BLaER1 treated with 17β-estradiol and CSF1 and Interleukin-3, amounts not matched to agents 10 nM and 100 nM (cell line): ENCODE measurements at regions not wholly inside any gene's neighbourhood (a gene's known extent, or its start where the extent isn't known, plus 50 kb on each side); places are given as distances from the start of the nearest gene placed in this dataset.

Experiments
- H3K27ac ChIP-seq, 11 experiments: shearing (Covaris generic); formaldehyde crosslinking; 2 replicates each; pipeline ENCODE4 v1.8.1; 2022
- H3K27me3 ChIP-seq, 11 experiments: shearing (Covaris generic); formaldehyde crosslinking; 2 replicates each; pipeline ENCODE4 v1.8.1; 2022
- H3K36me3 ChIP-seq, 11 experiments: shearing (Covaris generic); formaldehyde crosslinking; 2 replicates each; pipeline ENCODE4 v1.8.1; 2022
- H3K4me1 ChIP-seq, 10 experiments: shearing (Covaris generic); formaldehyde crosslinking; 2 replicates each; pipeline ENCODE4 v1.8.1; 2022
- H3K4me2 ChIP-seq, 11 experiments: shearing (Covaris generic); formaldehyde crosslinking; 2 replicates each; pipeline ENCODE4 v1.8.1; 2022
- H3K4me3 ChIP-seq, 10 experiments: shearing (Covaris generic); formaldehyde crosslinking; 2 replicates each; pipeline ENCODE4 v1.8.1; 2022
- H3K9ac ChIP-seq, 11 experiments: shearing (Covaris generic); formaldehyde crosslinking; 2 replicates each; pipeline ENCODE4 v1.8.1; 2022
- H3K9me3 ChIP-seq, 11 experiments: shearing (Covaris generic); formaldehyde crosslinking; replicated peaks in 1 of 11; 2 replicates each; pipeline ENCODE4 v1.8.1; 2022
- H4K20me1 ChIP-seq, 11 experiments: shearing (Covaris generic); formaldehyde crosslinking; 2 replicates each; pipeline ENCODE4 v1.8.1; 2022
- Cebpa-rat ChIP-seq, 11 experiments: shearing (Covaris generic); IDR thresholded peaks; 2 replicates each; pipeline ENCODE4 v1.8.1; 2022

DNA sequence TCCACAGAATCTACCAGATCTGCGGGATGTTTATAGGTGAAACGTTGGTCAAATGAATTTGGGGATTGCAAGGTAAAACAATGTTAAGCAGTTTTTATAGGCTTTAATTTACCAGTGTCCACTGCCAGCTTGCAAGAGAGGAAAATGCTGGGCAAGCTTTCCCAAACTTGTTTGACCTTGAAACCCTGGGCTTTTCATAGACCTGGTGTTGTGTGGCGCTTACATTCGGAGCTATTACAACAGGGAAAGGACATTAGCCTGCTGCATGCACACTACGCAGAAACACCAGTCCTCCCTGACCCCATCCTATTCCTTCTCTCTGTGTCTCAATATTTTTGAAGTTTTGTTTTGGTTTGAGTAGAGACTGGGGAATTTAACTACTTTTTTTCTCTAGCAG lies 59.6 kb upstream of the AGPS start:
- peak overlapping the region in 8 of 11 experiments; percentile 15 to 43 (median 32); a peak in 14 of 22 replicates for H3K27ac ChIP-seq
- H3K4me1 ChIP-seq = peaks cover 0 to 38% (median 11%) of the 10 kb centered on the region in 10 experiments; a peak in 14 of 20 replicates
- peaks cover 0 to 7% (median 0%) of the 10 kb centered on the region in 11 experiments; a peak in 1 of 22 replicates for H3K9me3 ChIP-seq
- peak overlapping the region in 1 of 11 experiments; percentile 0; a peak in 2 of 22 replicates for H3K9ac ChIP-seq
- no peak for TF ChIP-seq Cebpa-rat (IDR thresholded peaks at IDR 0.05)
- no peaks in the 10 kb centered on the region for H3K27me3 ChIP-seq
- 0 out of 22 replicates have a peak, but pooled peaks cover 0 to 14% (median 0%) of the 10 kb centered on the region in 11 experiments for H3K36me3 ChIP-seq
- no peak overlapping the region for H3K4me3 ChIP-seq
- H3K4me2 ChIP-seq = no peak overlapping the region
- no peaks in the 10 kb centered on the region for H4K20me1 ChIP-seq

DNA sequence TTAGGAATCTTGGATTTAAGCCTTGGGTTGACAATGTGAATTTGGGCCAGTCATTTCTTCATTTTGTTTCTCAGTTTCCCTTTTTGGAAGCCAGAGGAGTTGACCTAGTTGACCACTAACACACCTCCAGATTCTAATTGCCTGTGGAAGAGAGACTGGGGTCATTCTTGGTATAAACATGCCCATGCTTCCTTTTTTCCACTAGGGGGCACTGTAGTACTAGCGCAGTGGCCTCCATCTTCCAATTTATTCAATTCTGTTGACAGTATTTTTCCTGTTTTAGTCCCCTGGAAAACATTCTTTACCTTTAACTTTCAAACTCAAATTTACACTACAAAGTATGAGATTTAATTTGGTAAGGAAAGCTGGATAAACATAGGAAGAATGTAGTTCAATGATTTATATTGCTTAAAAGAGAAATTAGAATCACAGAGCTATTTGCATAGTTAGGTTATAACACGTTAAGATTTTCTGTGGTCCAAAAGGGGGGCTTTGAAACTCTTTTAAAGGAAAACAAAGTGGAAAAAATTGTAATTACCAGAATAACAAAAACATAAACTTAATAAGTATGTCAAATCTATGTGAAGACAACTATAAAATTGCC lies 57.5 kb upstream of the AGPS start:
- no peaks in the 10 kb centered on the region for H3K27me3 ChIP-seq
- H3K4me2 ChIP-seq = no peak overlapping the region
- no peaks in the 10 kb centered on the region for H4K20me1 ChIP-seq
- H3K27ac ChIP-seq = no peak overlapping the region
- 0 out of 22 replicates have a peak, but pooled peaks cover 0 to 14% (median 0%) of the 10 kb centered on the region in 11 experiments for H3K36me3 ChIP-seq
- H3K4me1 ChIP-seq = peaks cover 0 to 19% (median 5%) of the 10 kb centered on the region in 10 experiments; a peak in 10 of 20 replicates
- no peaks in the 10 kb centered on the region for H3K9me3 ChIP-seq
- no peak for TF ChIP-seq Cebpa-rat (IDR thresholded peaks at IDR 0.05)
- H3K9ac ChIP-seq = no peak overlapping the region
- H3K4me3 ChIP-seq = no peak overlapping the region

DNA sequence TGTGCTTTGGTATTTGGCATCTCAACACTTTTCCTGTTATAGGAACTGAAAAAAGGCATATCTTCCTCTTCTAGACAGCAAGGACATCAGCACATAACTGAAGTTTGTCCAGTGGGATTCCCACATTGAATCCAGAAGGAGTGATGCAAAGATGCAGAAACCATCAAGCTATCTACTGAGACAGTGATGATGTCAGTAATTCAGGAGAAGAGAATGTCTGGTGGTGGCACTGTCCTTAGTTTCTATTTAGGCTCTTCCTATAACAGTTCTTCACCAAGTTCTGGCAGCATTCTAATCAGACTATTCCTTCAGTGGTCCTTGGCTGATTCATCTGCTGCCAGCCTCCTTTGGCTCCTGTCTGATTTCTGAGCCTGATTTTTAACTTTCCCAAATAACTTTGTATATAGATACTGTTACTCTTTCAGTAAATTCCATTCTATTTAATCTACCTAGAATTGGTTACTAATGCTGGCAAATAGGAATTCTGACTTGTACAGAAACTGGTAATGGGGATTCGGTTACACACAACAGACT lies 56.6 kb upstream of the AGPS start:
- H3K27me3 ChIP-seq = no peaks in the 10 kb centered on the region
- no peak overlapping the region for H3K4me3 ChIP-seq
- H3K4me2 ChIP-seq = no peak overlapping the region
- 0 out of 22 replicates have a peak, but pooled peaks cover 0 to 14% (median 0%) of the 10 kb centered on the region in 11 experiments for H3K36me3 ChIP-seq
- no peak for TF ChIP-seq Cebpa-rat (IDR thresholded peaks at IDR 0.05)
- peaks cover 0 to 12% (median 4%) of the 10 kb centered on the region in 10 experiments; a peak in 9 of 20 replicates for H3K4me1 ChIP-seq
- H3K9me3 ChIP-seq = no peaks in the 10 kb centered on the region
- H3K9ac ChIP-seq = no peak overlapping the region
- no peaks in the 10 kb centered on the region for H4K20me1 ChIP-seq
- no peak overlapping the region for H3K27ac ChIP-seq

DNA sequence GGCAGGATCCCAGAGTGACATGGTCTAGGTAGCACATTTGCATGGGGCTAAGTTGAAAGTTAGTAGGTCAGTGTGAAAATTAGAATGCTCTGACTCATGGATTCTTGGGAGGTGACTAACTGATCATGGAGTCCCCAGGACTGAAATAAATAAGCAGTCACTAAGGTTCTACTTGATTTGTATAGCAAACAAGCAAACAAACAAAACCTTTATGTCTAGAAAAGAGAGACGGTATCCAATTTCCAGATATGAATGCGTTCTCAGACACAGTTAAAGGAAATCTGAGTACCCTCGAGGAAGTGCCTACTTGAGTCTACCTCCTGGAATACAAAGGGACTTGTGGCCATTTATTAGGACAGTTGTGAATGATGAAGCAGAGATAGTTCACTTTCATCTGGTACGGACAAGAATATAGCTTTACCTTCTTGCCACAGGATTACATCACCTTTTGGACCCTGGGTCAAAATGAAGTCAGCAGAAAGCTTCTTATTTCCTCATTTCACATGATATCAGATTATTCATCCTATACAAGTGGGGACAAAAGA lies 54.3 kb upstream of the AGPS start:
- Histone ChIP-seq H3K4me3 (no peak overlapping the region), H3K4me2 (no peak overlapping the region), H3K9me3 (no peaks in the 10 kb centered on the region), H4K20me1 (no peaks in the 10 kb centered on the region), H3K27ac (no peak overlapping the region), H3K4me1 (no peaks in the 10 kb centered on the region), H3K36me3 (0 out of 22 replicates have a peak, but pooled peaks cover 0 to 12% (median 0%) of the 10 kb centered on the region in 11 experiments), H3K27me3 (no peaks in the 10 kb centered on the region), H3K9ac (no peak overlapping the region)
- TF ChIP-seq Cebpa-rat (IDR thresholded peaks at IDR 0.05) = no peak

DNA sequence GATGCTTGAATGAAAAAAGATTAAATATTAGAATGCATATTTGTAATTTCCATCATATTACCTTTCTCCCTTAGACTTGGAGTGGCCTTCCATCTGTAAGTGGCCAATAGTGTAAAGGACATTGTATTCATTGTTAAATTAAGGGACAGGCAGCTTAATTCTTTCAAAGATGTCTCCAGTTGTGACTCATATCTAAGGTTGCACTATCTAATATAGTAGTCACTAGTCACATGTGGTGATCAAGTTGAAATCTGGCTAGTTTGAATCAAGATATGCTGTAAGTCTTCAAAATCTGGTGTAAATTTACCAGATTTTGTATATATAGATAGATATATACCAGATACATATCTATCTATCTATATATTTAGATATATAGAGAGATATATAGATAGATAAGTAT lies 52.4 kb upstream of the AGPS start:
- Histone ChIP-seq H3K27me3 (no peaks in the 10 kb centered on the region), H3K27ac (no peak overlapping the region), H3K4me3 (no peak overlapping the region), H3K9me3 (no peaks in the 10 kb centered on the region), H3K4me1 (peaks cover 0 to 4% (median 0%) of the 10 kb centered on the region in 10 experiments; a peak in 1 of 20 replicates), H3K9ac (no peak overlapping the region), H3K4me2 (no peak overlapping the region), H3K36me3 (no peaks in the 10 kb centered on the region), H4K20me1 (no peaks in the 10 kb centered on the region)
- TF ChIP-seq Cebpa-rat (IDR thresholded peaks at IDR 0.05) = no peak

DNA sequence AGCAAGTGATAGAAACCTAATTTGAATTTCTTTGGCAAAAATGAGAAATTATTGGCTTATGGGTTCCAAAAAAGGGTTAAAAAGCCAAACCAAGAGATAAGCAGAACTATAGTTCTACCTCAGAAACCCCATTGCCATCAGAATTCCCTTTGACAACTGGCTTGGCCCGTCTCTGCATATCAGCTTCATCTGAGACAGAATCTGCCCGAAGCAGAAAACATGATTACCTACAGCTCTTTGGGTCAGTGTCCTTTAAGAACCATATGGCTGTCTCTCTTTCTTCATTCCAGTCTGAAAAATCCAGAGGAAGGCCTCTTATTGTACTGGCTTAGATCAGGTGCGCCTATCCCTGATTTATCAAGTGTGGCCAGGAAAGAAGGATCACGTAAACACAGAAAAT lies 49.8 kb upstream of the AGPS start:
- H4K20me1 ChIP-seq = no peaks in the 10 kb centered on the region
- H3K36me3 ChIP-seq = no peaks in the 10 kb centered on the region
- H3K4me3 ChIP-seq = no peak overlapping the region
- no peaks in the 10 kb centered on the region for H3K27me3 ChIP-seq
- H3K27ac ChIP-seq = no peak overlapping the region
- H3K9ac ChIP-seq = no peak overlapping the region
- peaks cover 0 to 18% (median 6%) of the 10 kb centered on the region in 10 experiments; a peak in 13 of 20 replicates for H3K4me1 ChIP-seq
- H3K9me3 ChIP-seq = no peaks in the 10 kb centered on the region
- TF ChIP-seq Cebpa-rat (IDR thresholded peaks at IDR 0.05) = no peak
- no peak overlapping the region for H3K4me2 ChIP-seq
